ENCODE measurements at regions not wholly inside any gene's neighbourhood (a gene's known extent, or its start where the extent isn't known, plus 50 kb on each side); places are given as distances from the start of the nearest gene placed in this dataset.

DNA sequence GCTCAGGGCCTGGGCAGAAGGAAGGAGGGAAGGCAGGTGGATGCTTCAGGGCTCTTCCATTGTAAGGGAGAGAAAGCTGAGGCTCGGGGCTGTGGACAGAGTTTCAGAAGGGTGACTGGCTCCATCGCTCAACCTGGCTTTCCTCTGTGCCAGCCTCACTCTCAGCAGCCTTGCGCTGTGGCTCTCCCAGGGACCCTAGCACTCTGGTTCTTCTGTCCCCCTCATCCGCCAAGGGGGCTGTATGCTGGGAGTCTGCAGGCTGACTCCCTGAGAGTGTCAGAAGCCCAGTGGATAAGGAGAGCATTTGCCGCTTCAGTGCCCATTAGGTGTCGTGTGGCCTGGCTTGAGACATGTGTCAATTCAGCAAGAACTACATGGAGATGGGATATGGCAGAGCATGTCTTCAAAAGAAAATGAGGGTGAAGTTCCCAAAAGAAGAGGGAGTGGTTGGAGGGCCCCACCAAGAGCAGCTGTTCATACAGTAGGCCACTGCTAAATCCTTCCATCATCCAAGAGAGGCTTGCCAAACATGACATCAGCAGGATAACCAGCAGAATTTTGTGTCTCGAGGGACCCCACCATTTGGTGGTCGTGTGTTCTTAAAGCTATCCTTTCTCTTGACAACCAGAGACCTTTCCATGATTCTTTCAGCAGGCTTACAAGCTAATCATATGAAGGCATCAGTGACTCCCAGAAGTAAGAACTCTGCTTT lies 148.2 kb downstream of the IRX5 start:
- Histone ChIP-seq H3K27me3 (ENCODE audit: insufficient read depth in 3 of 3, low read length in 2 of 3) (no peaks in the 10 kb centered on the region), H3K27ac (no peak overlapping the region), H3K4me1 (no peaks in the 10 kb centered on the region), H3K4me3 (no peak overlapping the region), H3K36me3 (ENCODE audit: insufficient read depth in 1 of 2, low read depth in 1 of 2) (no peaks in the 10 kb centered on the region), H3K9me3 (no peaks in the 10 kb centered on the region)
- DNase-seq: no peak
- no peak for ATAC-seq
- intact Hi-C loops (cut with DNase I): no loop called here
- TF ChIP-seq, protein P1, sequence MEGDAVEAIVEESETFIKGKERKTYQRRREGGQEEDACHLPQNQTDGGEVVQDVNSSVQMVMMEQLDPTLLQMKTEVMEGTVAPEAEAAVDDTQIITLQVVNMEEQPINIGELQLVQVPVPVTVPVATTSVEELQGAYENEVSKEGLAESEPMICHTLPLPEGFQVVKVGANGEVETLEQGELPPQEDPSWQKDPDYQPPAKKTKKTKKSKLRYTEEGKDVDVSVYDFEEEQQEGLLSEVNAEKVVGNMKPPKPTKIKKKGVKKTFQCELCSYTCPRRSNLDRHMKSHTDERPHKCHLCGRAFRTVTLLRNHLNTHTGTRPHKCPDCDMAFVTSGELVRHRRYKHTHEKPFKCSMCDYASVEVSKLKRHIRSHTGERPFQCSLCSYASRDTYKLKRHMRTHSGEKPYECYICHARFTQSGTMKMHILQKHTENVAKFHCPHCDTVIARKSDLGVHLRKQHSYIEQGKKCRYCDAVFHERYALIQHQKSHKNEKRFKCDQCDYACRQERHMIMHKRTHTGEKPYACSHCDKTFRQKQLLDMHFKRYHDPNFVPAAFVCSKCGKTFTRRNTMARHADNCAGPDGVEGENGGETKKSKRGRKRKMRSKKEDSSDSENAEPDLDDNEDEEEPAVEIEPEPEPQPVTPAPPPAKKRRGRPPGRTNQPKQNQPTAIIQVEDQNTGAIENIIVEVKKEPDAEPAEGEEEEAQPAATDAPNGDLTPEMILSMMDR (IDR thresholded peaks at IDR 0.05): no peak
- WGBS, 3 donors: 74 to 78% (median 76%) methylated on average over 8 of the region's 8 CpGs

DNA sequence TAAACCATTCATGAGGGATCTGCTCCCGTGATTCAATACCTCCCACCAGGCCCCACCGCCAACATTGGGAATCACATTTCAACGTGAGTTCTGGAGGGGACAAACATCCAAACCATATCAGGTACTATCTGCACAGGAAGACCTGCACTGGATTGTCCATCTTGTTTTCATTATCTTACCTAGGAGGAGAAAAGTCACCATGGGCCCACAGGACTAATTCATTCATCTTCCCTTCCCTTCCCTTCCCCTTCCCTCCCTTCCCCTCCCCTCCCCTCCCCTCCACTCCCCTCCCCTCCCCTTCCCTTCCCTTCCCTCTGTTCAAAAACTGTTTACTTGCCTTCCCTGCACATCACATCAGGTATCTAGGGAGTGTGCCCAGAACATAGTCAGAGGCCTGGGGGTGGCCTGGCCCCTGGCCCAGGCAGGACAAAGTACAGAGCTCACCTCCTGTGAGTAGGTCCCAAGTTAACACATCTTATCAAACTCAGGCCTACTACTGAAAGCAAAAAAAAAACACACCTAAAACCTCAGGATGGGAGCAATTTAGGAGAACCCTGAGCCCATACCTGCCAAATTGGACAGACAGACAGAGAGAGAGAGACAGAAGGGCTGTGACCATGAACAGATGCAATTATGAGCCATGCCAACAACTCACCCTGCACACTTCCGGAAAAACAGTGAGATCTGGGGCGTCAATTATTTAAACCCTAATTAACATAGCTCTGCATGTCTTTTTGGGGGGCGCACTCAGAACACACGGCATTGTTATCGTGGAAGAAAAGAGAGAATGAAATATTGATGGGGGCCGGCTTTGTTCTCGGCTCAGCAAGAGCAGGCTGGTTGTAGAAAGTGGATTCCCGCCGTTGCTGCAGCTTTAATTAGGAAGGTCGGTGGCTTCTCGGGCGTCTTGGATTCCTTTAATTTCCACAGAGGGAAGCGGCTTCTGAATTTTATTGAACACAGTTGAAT lies 151.2 kb downstream of the IRX5 start:
- 45 to 46% (median 45%) methylated on average over 16 of the region's 16 CpGs for WGBS, 3 donors
- Histone ChIP-seq H3K4me3 (no peak overlapping the region), H3K27ac (no peak overlapping the region), H3K4me1 (no peaks in the 10 kb centered on the region), H3K9me3 (no peaks in the 10 kb centered on the region), H3K36me3 (ENCODE audit: insufficient read depth in 1 of 2, low read depth in 1 of 2) (no peaks in the 10 kb centered on the region), H3K27me3 (ENCODE audit: insufficient read depth in 3 of 3, low read length in 2 of 3) (no peaks in the 10 kb centered on the region)
- intact Hi-C loops (cut with DNase I): no loop called here
- no peak for ATAC-seq
- TF ChIP-seq, protein P1 (IDR thresholded peaks at IDR 0.05): no peak
- DNase-seq: no peak

DNA sequence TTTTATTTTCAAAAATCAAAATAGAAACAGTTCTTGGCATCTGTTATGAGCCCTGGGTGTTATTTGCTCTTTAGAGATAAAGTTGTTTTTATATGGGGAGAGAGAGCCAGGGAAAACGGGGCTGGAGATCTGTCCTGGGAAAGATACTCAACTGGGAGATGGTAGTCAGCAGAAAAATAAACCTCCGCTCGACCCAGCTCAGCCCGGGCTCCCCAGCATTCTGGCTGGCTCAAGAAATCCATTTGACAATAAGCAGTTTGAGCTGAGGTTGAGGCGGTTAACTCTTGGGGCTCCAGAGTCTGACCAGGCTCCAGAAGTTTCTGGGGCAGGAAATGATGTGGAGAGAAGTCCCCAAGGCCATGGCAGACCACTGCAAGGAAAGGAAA lies 151.9 kb downstream of the IRX5 start:
- Histone ChIP-seq H3K4me3 (no peak overlapping the region), H3K27me3 (ENCODE audit: insufficient read depth in 3 of 3, low read length in 2 of 3) (no peaks in the 10 kb centered on the region), H3K4me1 (no peaks in the 10 kb centered on the region), H3K27ac (no peak overlapping the region), H3K36me3 (ENCODE audit: insufficient read depth in 1 of 2, low read depth in 1 of 2) (no peaks in the 10 kb centered on the region), H3K9me3 (no peaks in the 10 kb centered on the region)
- no peak for ATAC-seq
- intact Hi-C loops (cut with DNase I): no loop called here
- DNase-seq: no peak
- TF ChIP-seq, protein P1 (IDR thresholded peaks at IDR 0.05): no peak
- WGBS, 3 donors: 36 to 46% (median 39%) methylated on average over 5 of the region's 5 CpGs

DNA sequence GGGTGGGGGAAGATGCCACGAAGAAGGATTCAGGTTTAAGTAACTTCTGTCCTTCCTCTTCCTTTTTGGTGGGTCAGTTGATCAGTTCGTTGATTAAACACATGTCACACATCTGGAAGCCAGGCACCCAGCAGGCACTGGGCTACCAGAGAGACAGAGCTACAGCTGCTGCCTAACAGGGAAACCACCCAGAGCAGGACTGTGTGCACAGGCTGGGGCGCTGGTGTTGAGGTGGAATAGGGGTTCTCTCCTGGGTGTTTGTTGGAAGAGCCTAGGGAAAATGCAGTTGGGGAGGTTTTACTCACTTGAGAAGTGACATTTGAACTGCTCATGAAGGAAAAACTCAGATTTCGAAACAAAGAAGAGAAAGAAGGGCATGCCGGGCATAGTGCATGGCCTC lies 152.4 kb downstream of the IRX5 start:
- TF ChIP-seq, protein P1 (IDR thresholded peaks at IDR 0.05): no peak
- Histone ChIP-seq H3K4me3 (no peak overlapping the region), H3K27me3 (ENCODE audit: insufficient read depth in 3 of 3, low read length in 2 of 3) (no peaks in the 10 kb centered on the region), H3K27ac (no peak overlapping the region), H3K9me3 (no peaks in the 10 kb centered on the region), H3K4me1 (no peaks in the 10 kb centered on the region), H3K36me3 (ENCODE audit: insufficient read depth in 1 of 2, low read depth in 1 of 2) (no peaks in the 10 kb centered on the region)
- WGBS, 3 donors: 84 to 90% (median 86%) methylated on average over 5 of the region's 5 CpGs
- ATAC-seq (no peak), DNase-seq (no peak)
- intact Hi-C loops (cut with DNase I): no loop called here

All from psoas muscle (tissue), 7 donors.